NCI-H2196 (cell line): ENCODE measurements at regions not wholly inside any gene's neighbourhood (a gene's known extent, or its start where the extent isn't known, plus 50 kb on each side); places are given as distances from the start of the nearest gene placed in this dataset.
"Not testable (repeated sequence)": the region's sequence is repeated elsewhere in the genome, so short reads cannot be mapped to it uniquely, and the experiment has no call there.

Experiments
- DNase-seq: peaks from one replicate; lab custom pipeline; 2025; ENCODE audit not compliant: unreplicated experiment; lab: John Stamatoyannopoulos, UW

DNA sequence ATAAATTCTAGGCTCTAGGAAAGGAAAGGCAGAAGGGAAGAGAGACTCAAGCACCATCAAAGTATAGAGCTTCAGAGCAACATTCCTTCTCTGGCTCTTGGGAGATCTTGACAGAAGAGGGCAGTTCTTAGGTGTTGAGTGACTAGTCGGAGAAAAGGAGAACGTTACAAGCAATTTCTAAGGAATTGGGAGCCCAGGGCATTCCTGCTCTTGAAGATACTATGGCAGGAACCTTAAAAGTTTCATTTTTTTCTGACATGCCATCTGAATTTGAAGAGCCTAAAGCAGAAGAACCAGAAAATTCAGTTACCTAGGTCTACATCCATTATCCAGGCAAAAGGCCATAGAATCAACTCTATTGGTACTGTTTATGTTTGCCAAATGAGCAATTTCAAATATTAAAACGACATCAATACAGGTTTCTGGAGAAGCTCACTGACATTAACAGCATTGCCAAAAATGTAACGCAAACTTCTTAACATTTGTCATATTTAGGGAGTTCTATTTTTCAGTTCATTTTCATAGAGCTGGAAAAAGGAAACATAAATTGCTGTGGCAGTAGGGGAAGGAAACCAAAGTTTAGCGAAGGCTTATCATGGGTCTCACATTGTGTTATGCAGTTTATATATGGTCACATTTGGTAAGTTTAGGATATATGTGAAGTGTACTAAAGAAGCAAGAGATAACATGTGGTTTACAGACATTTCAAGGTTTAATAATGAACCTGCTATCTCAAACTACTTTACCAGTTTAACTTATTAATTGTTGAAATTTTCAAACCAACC is 210.1 kb upstream of the NRIP1 start:
- DNase-seq: no peak

DNA sequence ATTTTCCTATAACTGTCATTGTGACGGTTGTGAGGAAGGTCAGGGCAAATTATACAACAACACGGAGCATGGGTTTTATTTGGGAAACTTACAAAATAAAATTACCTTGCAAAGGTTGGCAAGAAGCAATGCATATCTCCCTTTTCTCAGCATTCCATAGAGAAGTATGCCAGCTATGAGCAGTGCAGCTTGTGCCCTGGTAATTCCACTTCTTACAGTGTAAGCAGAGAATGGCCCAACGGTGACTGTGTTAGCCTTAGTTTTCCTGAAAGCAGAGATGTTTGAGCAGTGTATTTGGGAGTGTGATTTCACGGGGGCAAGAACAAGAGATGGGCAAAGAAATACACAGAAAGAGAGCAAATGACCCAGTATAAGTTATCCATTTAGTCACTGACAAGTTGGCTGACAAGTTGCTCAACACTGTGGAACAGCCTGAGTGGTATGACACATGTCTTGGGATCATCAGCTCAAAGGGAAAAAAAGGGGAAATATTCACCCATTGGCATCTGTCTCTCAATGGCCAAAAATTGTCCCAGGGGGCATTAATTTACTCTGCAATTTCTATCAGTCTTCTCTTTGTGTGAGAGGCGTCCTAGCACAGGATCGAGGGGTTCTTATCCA is 210.9 kb upstream of the NRIP1 start:
- DNase-seq: no peak

- DNase-seq: no peak
These were observed 211.4 kb upstream of the NRIP1 start for GRCh38 chr21:15276243-15276642.

GRCh38 chr21:15277466-15277865 is 212.7 kb upstream of the NRIP1 start:
- DNase-seq: no peak

GRCh38 chr21:15278279-15278678 is 213.5 kb upstream of the NRIP1 start:
- no peak for DNase-seq

GRCh38 chr21:15278851-15279250 is 214.1 kb upstream of the NRIP1 start:
- DNase-seq: no peak

DNA sequence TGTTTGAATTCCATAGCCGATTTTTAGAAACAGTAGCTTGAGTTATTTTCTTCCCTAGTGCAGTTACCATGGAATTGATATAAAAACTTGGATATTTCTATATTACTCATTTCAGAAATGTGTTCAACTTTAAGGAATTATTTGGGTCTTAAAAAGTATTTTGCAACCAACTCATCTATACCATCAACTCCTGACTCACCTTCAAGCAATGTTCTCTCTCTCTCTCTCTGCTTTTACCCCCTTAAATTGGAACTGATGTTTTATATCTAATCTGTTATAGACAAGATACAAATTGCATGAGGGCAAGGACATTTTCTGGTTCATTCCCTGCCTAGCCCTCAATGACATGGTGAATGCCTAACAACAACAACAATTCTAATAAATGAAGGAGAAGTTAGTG is 214.7 kb upstream of the NRIP1 start:
- no peak for DNase-seq

GRCh38 chr21:15281714-15282113 is 216.9 kb upstream of the NRIP1 start:
- no peak for DNase-seq

GRCh38 chr21:15282665-15283064 is 217.9 kb upstream of the NRIP1 start:
- DNase-seq: peak; percentile 7

- no peak for DNase-seq
These were observed 218.3 kb upstream of the NRIP1 start for GRCh38 chr21:15283138-15283537.

DNA sequence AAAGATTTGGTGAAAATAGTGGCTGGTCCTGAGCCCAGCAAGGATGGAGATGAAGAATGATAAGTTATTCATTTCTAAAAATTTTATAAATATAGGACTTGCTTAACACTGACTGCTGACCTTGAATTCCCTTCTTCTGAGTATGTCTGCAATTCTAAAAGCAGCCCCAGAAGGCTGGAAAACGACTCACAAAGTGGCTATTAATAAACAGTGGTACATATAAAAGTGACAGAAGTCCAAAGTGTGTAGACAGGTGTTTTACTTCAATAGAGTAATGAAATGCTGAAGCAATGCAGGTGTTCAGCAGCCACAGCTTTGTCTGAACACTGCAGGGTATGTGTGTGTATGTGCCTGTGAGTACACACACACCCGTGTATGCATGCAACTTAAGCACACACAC is 219.0 kb upstream of the NRIP1 start:
- DNase-seq: no peak

GRCh38 chr21:15285556-15285955 is 220.8 kb upstream of the NRIP1 start:
- no peak for DNase-seq

GRCh38 chr21:15289246-15289645 is 224.4 kb upstream of the NRIP1 start:
- DNase-seq: no peak

- peak; percentile 65 for DNase-seq
These were observed 225.4 kb upstream of the NRIP1 start for GRCh38 chr21:15289896-15290841.

DNA sequence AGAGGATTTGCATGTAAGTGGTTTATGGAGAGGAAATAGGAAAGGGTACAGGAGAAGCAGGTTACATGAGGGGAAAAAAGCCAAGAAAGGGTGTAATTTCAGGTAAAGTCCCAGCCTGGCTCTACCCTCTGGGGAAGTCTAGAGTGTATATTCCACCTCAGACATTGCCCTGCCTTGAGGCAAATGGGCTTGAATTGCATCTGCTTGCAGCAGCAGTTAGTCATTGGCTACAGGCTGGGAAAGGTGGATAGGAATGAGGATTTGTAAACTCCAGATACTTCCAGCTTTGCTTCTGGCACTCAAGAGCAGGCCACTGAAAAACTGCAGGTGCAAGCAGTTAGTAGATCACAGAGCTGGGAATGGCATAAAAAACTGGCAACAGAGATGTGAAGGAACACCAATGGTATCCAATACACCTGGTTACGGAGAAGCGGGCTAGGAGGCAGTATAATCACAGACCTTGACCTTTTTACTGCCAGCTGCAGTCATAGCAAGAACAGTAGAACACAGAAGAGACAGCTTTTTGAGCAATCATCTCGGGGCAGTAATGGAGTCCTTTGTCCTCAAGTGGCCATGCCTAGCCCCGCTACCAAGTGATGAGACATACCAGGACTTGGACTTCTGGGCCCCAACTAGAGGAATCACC is 226.9 kb upstream of the NRIP1 start:
- no peak for DNase-seq

DNA sequence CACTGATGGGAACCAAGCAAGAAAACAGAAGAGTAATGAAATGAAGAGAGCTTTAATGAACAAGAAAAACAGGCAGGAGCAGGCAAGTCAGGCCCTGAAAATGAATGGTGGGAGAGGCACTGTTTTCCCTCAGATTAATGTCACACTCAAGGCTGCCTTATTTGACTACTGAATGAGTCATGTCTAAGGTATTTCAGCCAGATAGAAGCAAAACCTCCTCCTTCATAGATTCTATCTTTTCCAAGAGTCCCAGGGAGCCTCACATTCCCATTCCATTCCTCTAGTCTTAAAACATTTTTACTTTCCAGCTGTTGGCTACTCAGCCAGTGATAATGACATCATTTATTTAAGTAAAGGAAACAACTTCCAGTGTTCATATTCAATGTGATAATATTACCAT is 228.4 kb upstream of the NRIP1 start:
- peak; percentile 19 for DNase-seq

GRCh38 chr21:15295875-15296274 is 231.1 kb upstream of the NRIP1 start:
- DNase-seq: no peak

GRCh38 chr21:15297824-15298223 is 233.0 kb upstream of the NRIP1 start:
- DNase-seq: no peak

DNA sequence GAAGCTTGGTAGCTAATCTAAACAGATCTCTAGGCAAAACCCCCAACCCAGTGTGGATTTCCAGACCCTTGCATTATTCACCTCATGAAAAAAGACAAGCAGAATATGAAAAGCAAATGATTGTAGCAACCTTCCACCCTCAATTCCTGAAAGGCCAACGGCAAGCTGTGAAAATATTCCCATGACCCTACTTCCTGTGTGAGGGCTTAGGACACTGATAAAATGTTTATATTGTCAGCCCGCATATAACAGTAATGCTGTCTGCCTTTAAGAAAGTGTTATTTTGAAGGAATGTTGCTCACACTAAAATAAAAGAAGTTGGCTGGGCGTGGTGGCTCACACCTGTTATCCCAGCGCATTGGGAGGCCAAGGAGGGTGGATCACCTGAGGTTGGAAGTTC is 233.5 kb upstream of the NRIP1 start:
- DNase-seq: no peak

- DNase-seq: not testable (repeated sequence)
These were observed 234.0 kb upstream of the NRIP1 start for GRCh38 chr21:15298755-15299154.

DNA sequence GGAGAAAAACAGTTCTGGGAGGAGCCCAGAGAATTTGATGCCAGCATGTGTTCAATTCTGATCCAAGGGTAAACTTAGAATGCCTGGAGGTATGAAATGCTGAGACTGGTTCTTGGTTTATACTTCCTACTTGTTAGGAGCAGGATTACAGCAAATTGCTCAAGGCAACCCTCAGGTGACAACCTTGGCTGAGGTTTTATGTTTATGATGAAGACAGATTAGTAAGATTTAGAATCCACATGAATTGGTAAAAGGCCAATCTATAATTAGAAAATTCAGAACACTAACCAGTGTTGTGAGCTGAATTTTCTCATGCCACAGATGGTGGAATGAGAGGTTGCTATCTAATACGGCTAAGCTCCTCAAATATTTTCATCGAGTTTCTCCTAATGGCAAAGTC is 235.3 kb upstream of the NRIP1 start:
- DNase-seq: no peak
